Endothelial cell of umbilical vein (primary cell): ENCODE measurements at regions not wholly inside any gene's neighbourhood (a gene's known extent, or its start where the extent isn't known, plus 50 kb on each side); places are given as distances from the start of the nearest gene placed in this dataset.

ENCODE experiments used
- BruUV-seq: library from RNA; stranded (reverse); fragments of 400-500 nt; replicated peaks from 2 replicates; lab custom pipeline; 2021; lab: Mats Ljungman, UMichigan
- CTCF ChIA-PET: fragments of 300-600, 350-600 bp; sonication (Branson Sonifier 250); formaldehyde crosslinking; loops from one replicate; lab custom pipeline; 2021; ENCODE audit warnings: antibody characterized with exemption, inconsistent platforms; lab: Charles Lee
- POLR2A ChIA-PET: fragments of 300-600, 350-600 bp; sonication (Branson Sonifier 250); formaldehyde crosslinking; loops from one replicate; lab custom pipeline; 2021; ENCODE audit warnings: antibody characterized with exemption, inconsistent platforms; lab: Charles Lee
- DNase-seq: peaks from one replicate; pipeline ENCODE4 v3.0.0-alpha.2; 2011; ENCODE audit warnings: low read depth, low spot score
- FAIRE-seq: peaks from 2 replicates; lab custom pipeline; 2011; peaks lifted over from hg19 to GRCh38; lab: Jason Lieb, UNC
- H2AFZ ChIP-seq: 2 replicates; pipeline ENCODE4 v1.6.0; 2012; ENCODE audit warnings: low read depth, low read length, control low read depth, inconsistent platforms
- H3K27ac ChIP-seq: 2 replicates; pipeline ENCODE4 v1.5.1; 2011; ENCODE audit warnings: low read depth, mild to moderate bottlenecking, control low read depth, low read length, moderate library complexity; ENCODE audit not compliant: insufficient read depth
- H3K27me3 ChIP-seq, 2 experiments: 2 replicates each; pipeline versions ENCODE4 v1.6.0 to v1.6.1; 2011; ENCODE audit warnings: low read length in 2 of 2, mixed read lengths in 1 of 2; ENCODE audit not compliant: control insufficient read depth in 2 of 2, insufficient read depth in 2 of 2
- H3K36me3 ChIP-seq, 2 experiments: 2 replicates in 1 of 2; 3 replicates in 1 of 2; pipeline ENCODE4 v1.5.1; 2011; ENCODE audit warnings: low read length in 2 of 2, mild to moderate bottlenecking in 1 of 2, moderate library complexity in 1 of 2; ENCODE audit not compliant: control insufficient read depth in 2 of 2, insufficient read depth in 2 of 2; ENCODE audit errors: extremely low read depth in 1 of 2
- H3K4me1 ChIP-seq: 3 replicates; pipeline ENCODE4 v1.5.1; 2011; ENCODE audit warnings: mild to moderate bottlenecking, low read length; ENCODE audit not compliant: control insufficient read depth, insufficient read depth; ENCODE audit errors: extremely low read depth
- H3K4me2 ChIP-seq: 2 replicates; pipeline ENCODE4 v1.6.1; 2011; ENCODE audit warnings: low read length, control low read depth, mixed read lengths; ENCODE audit not compliant: insufficient read depth
- H3K4me3 ChIP-seq, 3 experiments: fragments of 200-600 bp in 1 of 3; sonication (generic), shearing (Covaris generic) in 1 of 3; replicated peaks in 1 of 3; 2 replicates each; pipeline ENCODE4 v1.5.1; 2011 to 2016; ENCODE audit warnings: control low read depth in 3 of 3, low read length in 3 of 3, mild to moderate bottlenecking in 2 of 3, inconsistent platforms in 1 of 3, low read depth in 1 of 3, moderate library complexity in 1 of 3; ENCODE audit not compliant: insufficient read depth in 1 of 3
- H3K79me2 ChIP-seq: 2 replicates; pipeline ENCODE4 v1.6.0; 2012; ENCODE audit warnings: low read length, inconsistent platforms; ENCODE audit not compliant: control insufficient read depth, insufficient read depth
- H3K9ac ChIP-seq: replicated peaks from 2 replicates; pipeline ENCODE3; 2011; ENCODE audit warnings: low read length, control low read depth; ENCODE audit not compliant: insufficient read depth; ENCODE audit errors: extremely low read depth
- H3K9me1 ChIP-seq: replicated peaks from 3 replicates; pipeline ENCODE4 v1.6.0; 2011; ENCODE audit warnings: mild to moderate bottlenecking, low read length; ENCODE audit not compliant: control insufficient read depth, insufficient read depth; ENCODE audit errors: extremely low read depth
- H3K9me3 ChIP-seq: replicated peaks from 2 replicates; pipeline ENCODE4 v1.5.1; 2012; ENCODE audit warnings: low read length, inconsistent platforms; ENCODE audit not compliant: control insufficient read depth, insufficient read depth
- H4K20me1 ChIP-seq: replicated peaks from 2 replicates; pipeline ENCODE3; 2011; ENCODE audit warnings: mild to moderate bottlenecking, low read length; ENCODE audit not compliant: control insufficient read depth, insufficient read depth; ENCODE audit errors: extremely low read depth
- CTCF ChIP-seq, 2 donors: IDR thresholded peaks; 1 replicate in 1 of 2; 2 replicates in 1 of 2; pipeline ENCODE4 v1.5.1; 2011; ENCODE audit warnings: low read length in 2 of 2, mild to moderate bottlenecking in 2 of 2, moderate library complexity in 2 of 2, control low read depth in 1 of 2, inconsistent platforms in 1 of 2, low read depth in 1 of 2; ENCODE audit not compliant: insufficient read depth in 1 of 2; ENCODE audit errors: extremely low read depth in 1 of 2
- EZH2 ChIP-seq: IDR thresholded peaks from 2 replicates; pipeline ENCODE4 v1.6.1; 2012; ENCODE audit warnings: borderline replicate concordance, low read depth, mild to moderate bottlenecking, moderate library complexity, low read length, inconsistent platforms; ENCODE audit not compliant: severe bottlenecking
- FOS ChIP-seq: IDR thresholded peaks from 2 replicates; pipeline ENCODE4 v1.6.1; 2011; ENCODE audit warnings: mild to moderate bottlenecking, low read length, moderate library complexity, borderline replicate concordance; ENCODE audit not compliant: insufficient read depth
- GATA2 ChIP-seq: IDR thresholded peaks from 2 replicates; pipeline ENCODE4 v1.7.0; 2011; ENCODE audit warnings: low read depth, mild to moderate bottlenecking, moderate library complexity, mixed read lengths, low read length; ENCODE audit not compliant: insufficient read length, insufficient read depth
- JUN ChIP-seq: IDR thresholded peaks from 2 replicates; pipeline ENCODE4 v1.6.1; 2011; ENCODE audit warnings: borderline replicate concordance, low read depth; ENCODE audit not compliant: insufficient read length, insufficient read depth
- MYC ChIP-seq: IDR thresholded peaks from one replicate; pipeline ENCODE4 v1.6.1; 2011; ENCODE audit warnings: mild to moderate bottlenecking, low read depth, low read length
- POLR2A ChIP-seq: IDR thresholded peaks from 2 replicates; pipeline ENCODE4 v1.6.1; 2012; ENCODE audit warnings: low read depth, mild to moderate bottlenecking, control low read depth, low read length
- POLR2AphosphoS5 ChIP-seq: IDR thresholded peaks from 2 replicates; pipeline ENCODE4 v1.6.1; 2012; ENCODE audit warnings: low read depth, mild to moderate bottlenecking, control low read depth, low read length, moderate library complexity; ENCODE audit not compliant: insufficient read depth
- dilution Hi-C: fragments of 300-500 bp; cut with MboI; formaldehyde crosslinking; loops from one replicate; pipeline ENCODE4 v1.15.0; 2019; ENCODE audit warnings: low sequenced_read_pairs; ENCODE audit not compliant: extremely low pct_ligation_motif_present
- intact Hi-C: fragments of 100-400 bp; cut with micrococcal nuclease; formaldehyde crosslinking; loops from one replicate; pipeline ENCODE4 v1.10.0; 2022
- TF ChIP-seq, protein P1 (sequence below): IDR thresholded peaks from 2 replicates; pipeline ENCODE4 v1.6.1; 2011; ENCODE audit not compliant: insufficient read depth, insufficient read length

DNA sequence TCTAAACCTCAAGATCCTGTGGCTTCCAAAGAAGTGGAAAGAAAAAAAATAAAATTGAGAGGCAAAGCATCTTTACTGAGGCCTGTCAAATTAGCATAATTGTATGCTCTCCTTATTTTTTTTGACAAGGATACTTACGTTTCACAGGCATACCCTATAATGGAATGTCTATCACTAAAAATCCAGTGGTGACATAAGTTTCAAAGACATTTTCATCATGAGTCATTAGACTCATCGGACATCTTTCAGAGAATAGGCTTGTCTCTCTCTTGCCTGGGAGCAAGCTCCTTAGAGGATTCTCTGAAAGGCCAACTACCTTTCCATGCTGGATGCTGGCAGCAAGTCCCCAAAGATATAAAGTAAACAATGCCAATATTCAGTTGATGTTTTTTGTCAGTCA, 380.7 kb upstream of the STEAP1 start:
- no peaks in the 10 kb centered on the region for H3K36me3 ChIP-seq
- dilution Hi-C loops (no loop called here), intact Hi-C loops (loop anchor here (2.0 kb wide), 1 partner anchor 985 kb away; no protein-coding TSS in a partner anchor)
- peaks cover 4% of the 10 kb centered on the region for H3K4me1 ChIP-seq
- H3K4me2 ChIP-seq: no peak overlapping the region
- no peaks in the 10 kb centered on the region for H4K20me1 ChIP-seq
- H3K9ac ChIP-seq: no peak overlapping the region
- H3K27me3 ChIP-seq: no peaks in the 10 kb centered on the region
- FAIRE-seq (no peak), DNase-seq (no peak)
- CTCF ChIA-PET: no interaction called here
- H3K27ac ChIP-seq: no peak overlapping the region
- H2AFZ ChIP-seq: no peak overlapping the region
- no peaks in the 10 kb centered on the region for H3K9me3 ChIP-seq
- H3K4me3 ChIP-seq: no peak overlapping the region
- BruUV-seq: no TSS peak
- H3K9me1 ChIP-seq: no peaks in the 10 kb centered on the region
- no peak for TF ChIP-seq EZH2
- H3K79me2 ChIP-seq: no peaks in the 10 kb centered on the region
- POLR2A ChIA-PET: no interaction called here

DNA sequence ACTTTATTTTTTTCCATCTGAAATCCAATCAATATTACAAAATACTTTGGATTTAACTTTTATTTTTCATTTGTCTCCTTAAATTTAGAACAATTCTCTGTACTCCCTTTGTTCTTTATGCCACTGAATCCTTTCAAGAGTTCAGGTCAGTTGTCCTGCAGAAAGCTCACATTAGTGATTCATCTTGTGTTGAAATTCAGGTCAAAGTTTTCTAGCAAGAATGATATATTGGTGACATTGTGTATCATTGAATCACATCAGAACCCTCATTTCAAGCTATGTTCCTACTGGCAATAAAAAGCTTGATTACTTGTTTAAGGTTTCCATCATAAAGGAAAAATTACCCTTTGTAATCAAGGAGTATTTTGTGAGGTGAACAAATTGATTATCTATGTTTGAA, 378.8 kb upstream of the STEAP1 start:
- Histone ChIP-seq H3K36me3 (no peaks in the 10 kb centered on the region), H3K79me2 (no peaks in the 10 kb centered on the region), H3K4me3 (no peak overlapping the region), H3K9ac (no peak overlapping the region), H3K27ac (no peak overlapping the region), H3K27me3 (no peaks in the 10 kb centered on the region), H3K9me1 (no peaks in the 10 kb centered on the region), H3K4me2 (no peak overlapping the region), H3K9me3 (no peaks in the 10 kb centered on the region), H2AFZ (no peak overlapping the region), H3K4me1 (peaks cover 4% of the 10 kb centered on the region), H4K20me1 (no peaks in the 10 kb centered on the region)
- no TSS peak for BruUV-seq
- dilution Hi-C loops (no loop called here), intact Hi-C loops (no loop called here)
- FAIRE-seq (no peak), DNase-seq (no peak)
- TF ChIP-seq POLR2AphosphoS5 (no peak), EZH2 (no peak), GATA2 (no peak), FOS (no peak), MYC (no peak), CTCF (IDR thresholded peaks at IDR 0.05; ENCODE audit: extremely low read depth in 1 of 2, insufficient read depth in 1 of 2, low read depth in 1 of 2, low read length in 2 of 2) (no peak), JUN (no peak), POLR2A (no peak)
- TF ChIP-seq, protein P1, sequence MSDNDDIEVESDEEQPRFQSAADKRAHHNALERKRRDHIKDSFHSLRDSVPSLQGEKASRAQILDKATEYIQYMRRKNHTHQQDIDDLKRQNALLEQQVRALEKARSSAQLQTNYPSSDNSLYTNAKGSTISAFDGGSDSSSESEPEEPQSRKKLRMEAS: no peak
- ChIA-PET POLR2A (no interaction called here), CTCF (no interaction called here)
